Mesenchymal stem cell (in vitro differentiated cells and primary cell): ENCODE measurements at regions not wholly inside any gene's neighbourhood (a gene's known extent, or its start where the extent isn't known, plus 50 kb on each side); places are given as distances from the start of the nearest gene placed in this dataset.

Source experiments
- DNase-seq: peaks from one replicate; pipeline ENCODE4 v3.0.0-alpha.2; 2013
- H2AFZ ChIP-seq: one replicate; pipeline ENCODE4 v1.6.1; 2013; ENCODE audit warnings: low read depth, mild to moderate bottlenecking, control low read depth, inconsistent platforms, low read length, moderate library complexity
- H2AK5ac ChIP-seq: 2 replicates; pipeline ENCODE4 v1.6.1; 2013; ENCODE audit warnings: low read length, moderate library complexity, mild to moderate bottlenecking, inconsistent platforms; ENCODE audit not compliant: severe bottlenecking
- H2BK120ac ChIP-seq: one replicate; pipeline ENCODE4 v1.6.1; 2013; ENCODE audit warnings: low read depth, mild to moderate bottlenecking, inconsistent platforms, low read length, moderate library complexity
- H2BK12ac ChIP-seq, 2 experiments: one replicate each; pipeline ENCODE4 v1.6.1; 2013; ENCODE audit warnings: inconsistent platforms in 2 of 2, low read length in 2 of 2, mild to moderate bottlenecking in 2 of 2, moderate library complexity in 2 of 2, control low read depth in 1 of 2
- H2BK15ac ChIP-seq: one replicate; pipeline ENCODE4 v1.6.1; 2013; ENCODE audit warnings: mild to moderate bottlenecking, low read depth, inconsistent platforms; ENCODE audit not compliant: poor library complexity, severe bottlenecking
- H2BK5ac ChIP-seq: 2 replicates; pipeline ENCODE4 v1.6.1; 2013; ENCODE audit warnings: low read depth, mild to moderate bottlenecking, low read length, control low read depth, inconsistent platforms; ENCODE audit not compliant: poor library complexity, severe bottlenecking
- H3K14ac ChIP-seq, 2 experiments: one replicate each; pipeline ENCODE4 v1.6.1; 2013; ENCODE audit warnings: inconsistent platforms in 2 of 2, low read length in 2 of 2, control low read depth in 1 of 2, mild to moderate bottlenecking in 1 of 2, moderate library complexity in 1 of 2
- H3K18ac ChIP-seq, 2 experiments: one replicate each; pipeline ENCODE4 v1.6.1; 2013; ENCODE audit warnings: inconsistent platforms in 2 of 2, low read length in 2 of 2, control low read depth in 1 of 2, low read depth in 1 of 2, mild to moderate bottlenecking in 1 of 2
- H3K23ac ChIP-seq, 2 experiments: one replicate each; pipeline ENCODE4 v1.6.1; 2013; ENCODE audit warnings: inconsistent platforms in 2 of 2, low read length in 2 of 2, mild to moderate bottlenecking in 2 of 2, moderate library complexity in 2 of 2, control low read depth in 1 of 2
- H3K27ac ChIP-seq: 2 replicates; pipeline ENCODE4 v1.5.1; 2013; ENCODE audit warnings: mild to moderate bottlenecking, moderate library complexity, low read length, control low read depth, inconsistent platforms; ENCODE audit not compliant: poor library complexity, severe bottlenecking
- H3K27me3 ChIP-seq, 2 experiments: 2 replicates each; pipeline versions ENCODE4 v1.6.1 to v1.7.0; 2013; ENCODE audit warnings: low read length in 2 of 2, mild to moderate bottlenecking in 2 of 2, moderate library complexity in 2 of 2, control low read depth in 1 of 2, inconsistent platforms in 1 of 2; ENCODE audit not compliant: control insufficient read depth in 1 of 2, insufficient read depth in 1 of 2
- H3K36me3 ChIP-seq, 2 experiments: 2 replicates each; pipeline versions ENCODE4 v1.6.1 to v1.7.0; 2013; ENCODE audit warnings: low read length in 2 of 2, control low read depth in 1 of 2, inconsistent platforms in 1 of 2, low read depth in 1 of 2, mild to moderate bottlenecking in 1 of 2; ENCODE audit not compliant: insufficient read depth in 2 of 2, control insufficient read depth in 1 of 2
- H3K4ac ChIP-seq, 2 experiments: one replicate each; pipeline ENCODE4 v1.6.1; 2013; ENCODE audit warnings: inconsistent platforms in 2 of 2, low read length in 2 of 2, mild to moderate bottlenecking in 2 of 2, moderate library complexity in 2 of 2, control low read depth in 1 of 2, low read depth in 1 of 2
- H3K4me1 ChIP-seq: 2 replicates; pipeline ENCODE4 v1.6.1; 2013; ENCODE audit warnings: low read depth, low read length, control low read depth; ENCODE audit not compliant: control insufficient read depth, insufficient read depth
- H3K4me2 ChIP-seq: 2 replicates; pipeline ENCODE4 v1.6.1; 2013; ENCODE audit warnings: low read length, mild to moderate bottlenecking, inconsistent platforms; ENCODE audit not compliant: poor library complexity, severe bottlenecking
- H3K4me3 ChIP-seq, 2 experiments: 2 replicates each; pipeline versions ENCODE4 v1.5.1 to v1.7.0; 2013; ENCODE audit warnings: low read length in 2 of 2, mild to moderate bottlenecking in 2 of 2, control low read depth in 1 of 2, low read depth in 1 of 2; ENCODE audit not compliant: insufficient read depth in 1 of 2
- H3K79me1 ChIP-seq: replicated peaks from 2 replicates; pipeline ENCODE4 v1.6.1; 2013; ENCODE audit warnings: mild to moderate bottlenecking, control low read depth, low read length, inconsistent platforms; ENCODE audit not compliant: poor library complexity, severe bottlenecking
- H3K9ac ChIP-seq: 2 replicates; pipeline ENCODE4 v1.7.0; 2013; ENCODE audit warnings: mild to moderate bottlenecking, low read length, moderate library complexity
- H3K9me3 ChIP-seq: 2 replicates; pipeline ENCODE4 v1.7.0; 2013; ENCODE audit warnings: mild to moderate bottlenecking, low read length; ENCODE audit not compliant: control insufficient read depth
- H4K8ac ChIP-seq: one replicate; pipeline ENCODE4 v1.6.1; 2013; ENCODE audit warnings: inconsistent platforms, mild to moderate bottlenecking, low read length, moderate library complexity
- H4K91ac ChIP-seq: one replicate; pipeline ENCODE4 v1.6.1; 2013; ENCODE audit warnings: mild to moderate bottlenecking, low read length, inconsistent platforms
- WGBS: methylation state at CpG from one replicate; pipeline ENCODE4 v1.1.7; 2013; ENCODE audit warnings: mixed read lengths; 5-methylcytosine and 5-hydroxymethylcytosine counted together

- Histone ChIP-seq H3K4me3 (no peak overlapping the region), H3K79me1 (no peaks in the 10 kb centered on the region), H3K9me3 (peaks cover 9% of the 10 kb centered on the region), H3K9ac (no peak overlapping the region), H3K27ac (no peak overlapping the region), H3K36me3 (no peaks in the 10 kb centered on the region), H3K4me1 (no peaks in the 10 kb centered on the region), H3K4ac (no peak overlapping the region), H3K27me3 (no peaks in the 10 kb centered on the region), H2BK15ac (no peak overlapping the region), H4K91ac (no peak overlapping the region), H3K18ac (no peak overlapping the region), H3K4me2 (no peak overlapping the region), H3K23ac (no peak overlapping the region), H2BK120ac (no peak overlapping the region), H2AK5ac (no peak overlapping the region), H3K14ac (no peak overlapping the region), H2BK5ac (no peak overlapping the region), H2BK12ac (no peak overlapping the region), H4K8ac (no peak overlapping the region), H2AFZ (no peak overlapping the region)
- DNase-seq = no peak
- 65% methylated on average over 6 of the region's 6 CpGs for WGBS
Measured at GRCh38 chr22:47919893-47920292, 1157.4 kb downstream of the TBC1D22A start.

GRCh38 chr22:47919001-47919441 is 1156.6 kb downstream of the TBC1D22A start:
- no peak overlapping the region for H3K27ac ChIP-seq
- no peak overlapping the region for H3K18ac ChIP-seq
- no peak overlapping the region for H3K4me3 ChIP-seq
- H2BK12ac ChIP-seq = no peak overlapping the region
- H3K14ac ChIP-seq = no peak overlapping the region
- H3K4ac ChIP-seq = no peak overlapping the region
- no peaks in the 10 kb centered on the region for H3K79me1 ChIP-seq
- no peak overlapping the region for H3K4me2 ChIP-seq
- no peaks in the 10 kb centered on the region for H3K27me3 ChIP-seq
- H3K4me1 ChIP-seq = no peaks in the 10 kb centered on the region
- H3K9me3 ChIP-seq = peaks cover 5% of the 10 kb centered on the region
- DNase-seq = no peak
- H4K8ac ChIP-seq = no peak overlapping the region
- no peak overlapping the region for H2BK120ac ChIP-seq
- no peak overlapping the region for H2BK5ac ChIP-seq
- WGBS = 70% methylated on average over 11 of the region's 11 CpGs
- H2AFZ ChIP-seq = no peak overlapping the region
- no peak overlapping the region for H2AK5ac ChIP-seq
- H4K91ac ChIP-seq = no peak overlapping the region
- no peaks in the 10 kb centered on the region for H3K36me3 ChIP-seq
- no peak overlapping the region for H3K23ac ChIP-seq
- no peak overlapping the region for H2BK15ac ChIP-seq
- H3K9ac ChIP-seq = no peak overlapping the region

GRCh38 chr22:47918276-47918921 is 1155.9 kb downstream of the TBC1D22A start:
- H3K36me3 ChIP-seq = no peaks in the 10 kb centered on the region
- H3K9ac ChIP-seq = no peak overlapping the region
- no peak overlapping the region for H4K8ac ChIP-seq
- H2AFZ ChIP-seq = no peak overlapping the region
- H3K9me3 ChIP-seq = no peaks in the 10 kb centered on the region
- no peak overlapping the region for H2BK5ac ChIP-seq
- no peak overlapping the region for H3K4ac ChIP-seq
- H3K14ac ChIP-seq = no peak overlapping the region
- no peak overlapping the region for H2BK12ac ChIP-seq
- WGBS = 72% methylated on average over 12 of the region's 15 CpGs
- no peak overlapping the region for H2BK15ac ChIP-seq
- no peak for DNase-seq
- H3K4me3 ChIP-seq = no peak overlapping the region
- H3K4me2 ChIP-seq = no peak overlapping the region
- no peak overlapping the region for H2BK120ac ChIP-seq
- H3K27ac ChIP-seq = no peak overlapping the region
- H3K18ac ChIP-seq = no peak overlapping the region
- H3K27me3 ChIP-seq = no peaks in the 10 kb centered on the region
- H3K23ac ChIP-seq = no peak overlapping the region
- no peaks in the 10 kb centered on the region for H3K79me1 ChIP-seq
- H2AK5ac ChIP-seq = no peak overlapping the region
- H3K4me1 ChIP-seq = no peaks in the 10 kb centered on the region
- H4K91ac ChIP-seq = no peak overlapping the region

GRCh38 chr22:47914481-47915097 is 1152.1 kb downstream of the TBC1D22A start:
- 76% methylated on average over 15 of the region's 15 CpGs for WGBS
- Histone ChIP-seq H4K8ac (no peak overlapping the region), H3K14ac (no peak overlapping the region), H2BK15ac (no peak overlapping the region), H2BK5ac (no peak overlapping the region), H3K4me1 (no peaks in the 10 kb centered on the region), H2AK5ac (no peak overlapping the region), H3K9me3 (peaks cover 4% of the 10 kb centered on the region), H3K27me3 (no peaks in the 10 kb centered on the region), H3K9ac (no peak overlapping the region), H3K18ac (no peak overlapping the region), H3K27ac (no peak overlapping the region), H4K91ac (no peak overlapping the region), H3K4ac (no peak overlapping the region), H2AFZ (no peak overlapping the region), H3K79me1 (no peaks in the 10 kb centered on the region), H3K4me2 (no peak overlapping the region), H2BK120ac (no peak overlapping the region), H3K4me3 (no peak overlapping the region), H3K36me3 (no peaks in the 10 kb centered on the region), H3K23ac (peak overlapping the region in 1 of 2 experiments; percentile 17), H2BK12ac (no peak overlapping the region)
- DNase-seq = no peak
